LNCAP (cell line): ENCODE measurements at regions not wholly inside any gene's neighbourhood (a gene's known extent, or its start where the extent isn't known, plus 50 kb on each side); places are given as distances from the start of the nearest gene placed in this dataset.

ENCODE experiments used
- CTCF ChIP-seq: fragments of 450-650 bp; IDR thresholded peaks from 2 replicates; pipeline ENCODE4 v1.5.1; 2017; ENCODE audit warnings: mild to moderate bottlenecking

GRCh38 chr1:223039990-223040389 is 103.1 kb downstream of the TLR5 start:
- no peak for TF ChIP-seq CTCF

- no peak for TF ChIP-seq CTCF
Measured at GRCh38 chr1:223041481-223041880, 101.6 kb downstream of the TLR5 start.

- no peak for TF ChIP-seq CTCF
Measured at GRCh38 chr1:223045164-223045957, 97.7 kb downstream of the TLR5 start.

GRCh38 chr1:223046011-223046410 is 97.0 kb downstream of the TLR5 start:
- TF ChIP-seq CTCF, result no peak

DNA sequence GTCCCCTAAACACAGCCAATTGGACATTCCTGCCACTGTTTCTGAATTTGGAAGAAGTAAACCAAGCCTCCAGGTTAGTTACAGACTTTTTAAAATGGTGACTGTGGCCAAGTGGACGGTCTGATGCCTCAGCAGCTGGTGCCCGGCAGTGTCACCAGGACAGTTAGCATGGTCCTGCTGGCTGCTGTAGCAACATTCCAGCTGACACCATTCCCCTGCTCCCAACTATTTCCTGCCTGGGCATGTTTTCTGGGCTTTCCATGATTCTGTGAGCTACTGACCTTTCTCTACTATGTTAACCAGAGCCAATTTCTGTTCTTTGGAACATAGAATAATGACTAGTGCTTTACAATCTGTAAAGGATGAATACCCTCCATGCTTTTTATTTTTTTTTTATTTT is 95.0 kb downstream of the TLR5 start:
- TF ChIP-seq CTCF, result no peak

GRCh38 chr1:223052462-223052861 is 90.6 kb downstream of the TLR5 start:
- TF ChIP-seq CTCF, result no peak

DNA sequence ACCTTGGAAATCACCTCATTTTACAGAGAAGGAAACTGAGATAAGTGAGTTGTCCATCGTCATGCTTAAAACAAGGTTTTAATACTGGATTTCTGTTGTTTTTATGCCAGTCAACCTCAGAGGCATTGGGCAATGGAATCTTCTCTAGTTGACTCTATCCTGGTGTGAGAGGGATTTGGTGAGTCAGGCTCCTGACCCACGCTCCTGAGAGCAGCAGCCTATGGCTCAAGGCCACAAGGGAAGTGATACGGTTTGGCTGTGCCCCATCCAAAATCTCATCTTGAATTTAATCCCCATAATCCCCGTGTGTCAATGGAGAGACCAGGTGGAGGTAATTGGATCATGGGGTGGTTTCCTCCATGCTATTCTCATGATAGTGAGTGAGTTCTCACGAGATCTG is 90.1 kb downstream of the TLR5 start:
- TF ChIP-seq CTCF, result no peak

DNA sequence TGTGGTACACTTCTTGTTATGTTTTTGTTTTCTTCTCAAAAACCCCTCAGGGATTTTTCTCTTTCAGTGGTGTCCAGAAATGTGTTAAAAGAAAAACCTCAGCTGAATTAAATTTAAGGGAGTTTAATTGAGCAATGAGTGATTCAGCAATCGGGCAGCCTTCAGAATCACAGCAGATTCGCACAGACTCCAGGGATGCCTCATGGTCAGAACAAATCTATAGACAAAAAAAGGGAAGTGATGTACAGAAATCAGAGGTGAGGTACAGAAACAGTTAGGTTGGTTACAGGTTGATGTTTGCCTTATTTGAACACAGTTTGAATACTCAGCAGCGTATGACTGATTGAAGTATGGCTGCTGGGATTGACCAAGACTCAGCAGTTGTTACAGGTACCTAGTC is 86.2 kb downstream of the TLR5 start:
- TF ChIP-seq CTCF, result no peak
